IMR-90 (cell line): ENCODE measurements at regions not wholly inside any gene's neighbourhood (a gene's known extent, or its start where the extent isn't known, plus 50 kb on each side); places are given as distances from the start of the nearest gene placed in this dataset.

ENCODE experiments used
- ATAC-seq: fragments of 200-7000 bp; cut with Tn5 transposase; 2 replicates; pipeline ENCODE4 v1.9.1; 2020; ENCODE audit warnings: low read depth, mild to moderate bottlenecking, moderate library complexity
- BruUV-seq: library from RNA; stranded (reverse); fragments of 400-500 nt; replicated peaks from 2 replicates; lab custom pipeline; 2021; lab: Mats Ljungman, UMichigan
- CTCF ChIA-PET: fragments of 300-600 bp; formaldehyde crosslinking; extraction: SDS; loops from one replicate; lab custom pipeline; 2021; ENCODE audit warnings: antibody characterized with exemption; lab: Yijun Ruan, JAX
- POLR2A ChIA-PET: fragments of 300-600 bp; sonication (Branson Sonifier 250); formaldehyde crosslinking; loops from one replicate; lab custom pipeline; 2022; ENCODE audit warnings: antibody characterized with exemption; ENCODE audit not compliant: unreplicated experiment; lab: Charles Lee
- DNase-seq: peaks from one replicate; pipeline ENCODE4 v3.0.0; 2013
- H2AFZ ChIP-seq: replicated peaks from 2 replicates; pipeline ENCODE3; 2013; ENCODE audit warnings: low read length, mild to moderate bottlenecking; ENCODE audit not compliant: poor library complexity
- H2AK5ac ChIP-seq: 2 replicates; pipeline ENCODE4 v1.6.1; 2013; ENCODE audit warnings: low read depth, low read length, inconsistent platforms
- H2AK9ac ChIP-seq: replicated peaks from 2 replicates; pipeline ENCODE3; 2013; ENCODE audit warnings: mild to moderate bottlenecking, low read depth, low read length, moderate library complexity; ENCODE audit not compliant: poor library complexity
- H2BK120ac ChIP-seq: 2 replicates; pipeline ENCODE4 v1.6.1; 2013; ENCODE audit warnings: low read depth, low read length, inconsistent platforms
- H2BK15ac ChIP-seq: 3 replicates; pipeline ENCODE4 v1.6.1; 2013; ENCODE audit warnings: low read depth, low read length, inconsistent platforms
- H2BK20ac ChIP-seq: 2 replicates; pipeline ENCODE4 v1.6.1; 2013; ENCODE audit warnings: low read depth, mild to moderate bottlenecking, inconsistent platforms, low read length, moderate library complexity
- H2BK5ac ChIP-seq: 2 replicates; pipeline ENCODE4 v1.6.1; 2013; ENCODE audit warnings: mild to moderate bottlenecking, low read depth, low read length, inconsistent platforms; ENCODE audit not compliant: poor library complexity, severe bottlenecking
- H3K14ac ChIP-seq: replicated peaks from 2 replicates; pipeline ENCODE4 v1.6.1; 2013; ENCODE audit warnings: low read depth, low read length, inconsistent platforms
- H3K18ac ChIP-seq: 2 replicates; pipeline ENCODE4 v1.6.1; 2013; ENCODE audit warnings: low read depth, low read length, control low read depth
- H3K23ac ChIP-seq: 2 replicates; pipeline ENCODE4 v1.6.1; 2013; ENCODE audit warnings: low read depth, low read length, inconsistent platforms
- H3K27ac ChIP-seq: 2 replicates; pipeline ENCODE4 v1.5.1; 2013; ENCODE audit warnings: mild to moderate bottlenecking, control low read depth, low read length; ENCODE audit not compliant: insufficient read depth
- H3K27me3 ChIP-seq: 2 replicates; pipeline ENCODE4 v1.6.1; 2013; ENCODE audit warnings: low read length; ENCODE audit not compliant: control insufficient read depth, insufficient read depth
- H3K36me3 ChIP-seq: 2 replicates; pipeline ENCODE4 v1.6.1; 2013; ENCODE audit warnings: low read length, mixed read lengths; ENCODE audit not compliant: control insufficient read depth, insufficient read depth
- H3K4ac ChIP-seq: 2 replicates; pipeline ENCODE4 v1.6.1; 2013; ENCODE audit warnings: low read depth, low read length, inconsistent platforms
- H3K4me1 ChIP-seq: 2 replicates; pipeline ENCODE4 v1.6.1; 2013; ENCODE audit warnings: low read length, mixed read lengths; ENCODE audit not compliant: control insufficient read depth, insufficient read depth
- H3K4me2 ChIP-seq: 2 replicates; pipeline ENCODE4 v1.6.1; 2013; ENCODE audit warnings: low read depth, mild to moderate bottlenecking, control low read depth, low read length, moderate library complexity
- H3K4me3 ChIP-seq: 2 replicates; pipeline ENCODE4 v1.5.1; 2013; ENCODE audit warnings: low read depth, mild to moderate bottlenecking, control low read depth, low read length, moderate library complexity; ENCODE audit not compliant: insufficient read depth
- H3K56ac ChIP-seq: 2 replicates; pipeline ENCODE4 v1.6.1; 2013; ENCODE audit warnings: low read length, inconsistent platforms; ENCODE audit not compliant: insufficient read depth; ENCODE audit errors: extremely low read depth
- H3K79me1 ChIP-seq, 2 experiments: 2 replicates each; pipeline ENCODE4 v1.6.1; 2013; ENCODE audit warnings: low read length in 2 of 2, inconsistent platforms in 1 of 2, low read depth in 1 of 2
- H3K9ac ChIP-seq: 2 replicates; pipeline ENCODE4 v1.6.1; 2013; ENCODE audit warnings: low read depth, low read length, control low read depth
- H3K9me1 ChIP-seq: 2 replicates; pipeline ENCODE4 v1.6.1; 2013; ENCODE audit warnings: low read length, inconsistent platforms; ENCODE audit not compliant: insufficient read depth
- H3K9me3 ChIP-seq: 2 replicates; pipeline ENCODE4 v1.6.1; 2013; ENCODE audit warnings: low read length; ENCODE audit not compliant: control insufficient read depth, insufficient read depth
- H4K20me1 ChIP-seq: 2 replicates; pipeline ENCODE4 v1.6.1; 2013; ENCODE audit warnings: low read length, inconsistent platforms; ENCODE audit not compliant: insufficient read depth
- H4K5ac ChIP-seq: 2 replicates; pipeline ENCODE4 v1.6.1; 2013; ENCODE audit warnings: mild to moderate bottlenecking, low read depth, low read length, control low read depth
- H4K8ac ChIP-seq, 2 experiments: 2 replicates each; pipeline ENCODE4 v1.6.1; 2013; ENCODE audit warnings: low read depth in 2 of 2, low read length in 2 of 2, control low read depth in 1 of 2, inconsistent platforms in 1 of 2
- H4K91ac ChIP-seq: 2 replicates; pipeline ENCODE4 v1.6.1; 2013; ENCODE audit warnings: low read depth, low read length, inconsistent platforms; ENCODE audit not compliant: insufficient read depth
- CEBPB ChIP-seq: IDR thresholded peaks from 2 replicates; pipeline ENCODE4 v1.6.1; 2012; ENCODE audit warnings: low read depth, low read length, improper control_type of control experiment
- CHD1 ChIP-seq: IDR thresholded peaks from 2 replicates; pipeline ENCODE4 v1.6.1; 2012; ENCODE audit warnings: low read depth, low read length, improper control_type of control experiment
- ELK1 ChIP-seq: fragments of 150-350 bp; IDR thresholded peaks from 2 replicates; pipeline ENCODE4 v1.6.1; 2016; ENCODE audit warnings: low read depth, mild to moderate bottlenecking, low read length, moderate library complexity, borderline replicate concordance
- FOS ChIP-seq: fragments of 150-350 bp; IDR thresholded peaks from 2 replicates; pipeline ENCODE4 v1.6.1; 2016; ENCODE audit warnings: low read depth, low read length
- MXI1 ChIP-seq: IDR thresholded peaks from 2 replicates; pipeline ENCODE4 v1.6.1; 2012; ENCODE audit warnings: low read depth, mild to moderate bottlenecking, low read length, moderate library complexity, borderline replicate concordance
- POLR2A ChIP-seq: IDR thresholded peaks from 2 replicates; pipeline ENCODE4 v1.6.1; 2012; ENCODE audit warnings: mild to moderate bottlenecking, low read depth, low read length
- WGBS, 2 experiments: methylation state at CpG; one replicate each; pipeline versions ENCODE4 v1.1.5 to v1.1.7; 2013; ENCODE audit warnings: missing lambda C conversion rate in 2 of 2; ENCODE audit not compliant: insufficient read length in 1 of 2; ENCODE audit errors: extremely low coverage in 2 of 2; 5-methylcytosine and 5-hydroxymethylcytosine counted together
- dilution Hi-C: fragments of 300-500 bp; cut with HindIII; formaldehyde crosslinking; loops from one replicate; pipeline ENCODE4 v1.14.3; 2018; ENCODE audit warnings: low sequenced_read_pairs; ENCODE audit not compliant: unreplicated experiment
- in situ Hi-C: fragments of 300-500 bp; cut with MboI; formaldehyde crosslinking; loops from 3 replicates; pipeline ENCODE4 v1.14.3; 2019; ENCODE audit warnings: low sequenced_read_pairs, inconsistent platforms, mixed read lengths
- intact Hi-C: fragments of 100-400 bp; cut with micrococcal nuclease; formaldehyde crosslinking; loops from 2 replicates; pipeline ENCODE4 v1.10.0; 2022
- TF ChIP-seq, protein P1 (sequence below): conservative IDR thresholded peaks from 2 replicates; pipeline ENCODE4 v1.5.1; 2012; ENCODE audit warnings: mild to moderate bottlenecking, low read depth, low read length, improper control_type of control experiment

GRCh38 chr5:31122998-31123951 is 70.2 kb upstream of the CDH6 start:
- in situ Hi-C loops = no loop called here
- ChIA-PET CTCF (interaction anchor here (0.6 to 1.2 kb wide), 2 partner anchors 10 to 147 kb away, joined by 3 to 4 read pairs; no protein-coding TSS in a partner anchor), POLR2A (no interaction called here)
- H3K4me1 ChIP-seq = peaks cover 4% of the 10 kb centered on the region; the same call in 1 of the 2 replicates
- H2AFZ ChIP-seq = no peak overlapping the region
- H3K4me2 ChIP-seq = peak overlapping the region; percentile 78; the same call in 1 of the 2 replicates
- H3K36me3 ChIP-seq = no peaks in the 10 kb centered on the region
- H4K5ac ChIP-seq = peak overlapping the region; percentile 81; the same call in 1 of the 2 replicates
- H4K91ac ChIP-seq = peak overlapping the region; percentile 36; the same call in 1 of the 2 replicates
- no peaks in the 10 kb centered on the region for H3K79me1 ChIP-seq
- peak overlapping the region; percentile 77 for H3K4ac ChIP-seq
- H3K27me3 ChIP-seq = no peaks in the 10 kb centered on the region
- peak overlapping the region; percentile 55 for H2BK120ac ChIP-seq
- H3K9me1 ChIP-seq = no peaks in the 10 kb centered on the region; the same call in 1 of the 2 replicates
- no peak overlapping the region for H3K4me3 ChIP-seq
- H2AK5ac ChIP-seq = 0 out of 2 replicates have a peak overlapping the region, but pooled peaks have one; percentile 43
- H3K14ac ChIP-seq = peak overlapping the region; percentile 69
- DNase-seq (peak; percentile 78), ATAC-seq (peak; percentile 86)
- TF ChIP-seq CHD1 (no peak), MXI1 (no peak), POLR2A (no peak), ELK1 (no peak), CEBPB (peak; percentile 50; the same call in 1 of the 2 replicates), FOS (no peak)
- TF ChIP-seq, protein P1, sequence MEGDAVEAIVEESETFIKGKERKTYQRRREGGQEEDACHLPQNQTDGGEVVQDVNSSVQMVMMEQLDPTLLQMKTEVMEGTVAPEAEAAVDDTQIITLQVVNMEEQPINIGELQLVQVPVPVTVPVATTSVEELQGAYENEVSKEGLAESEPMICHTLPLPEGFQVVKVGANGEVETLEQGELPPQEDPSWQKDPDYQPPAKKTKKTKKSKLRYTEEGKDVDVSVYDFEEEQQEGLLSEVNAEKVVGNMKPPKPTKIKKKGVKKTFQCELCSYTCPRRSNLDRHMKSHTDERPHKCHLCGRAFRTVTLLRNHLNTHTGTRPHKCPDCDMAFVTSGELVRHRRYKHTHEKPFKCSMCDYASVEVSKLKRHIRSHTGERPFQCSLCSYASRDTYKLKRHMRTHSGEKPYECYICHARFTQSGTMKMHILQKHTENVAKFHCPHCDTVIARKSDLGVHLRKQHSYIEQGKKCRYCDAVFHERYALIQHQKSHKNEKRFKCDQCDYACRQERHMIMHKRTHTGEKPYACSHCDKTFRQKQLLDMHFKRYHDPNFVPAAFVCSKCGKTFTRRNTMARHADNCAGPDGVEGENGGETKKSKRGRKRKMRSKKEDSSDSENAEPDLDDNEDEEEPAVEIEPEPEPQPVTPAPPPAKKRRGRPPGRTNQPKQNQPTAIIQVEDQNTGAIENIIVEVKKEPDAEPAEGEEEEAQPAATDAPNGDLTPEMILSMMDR = no peak
- peak overlapping the region; percentile 97 for H2BK5ac ChIP-seq
- no TSS peak for BruUV-seq
- H3K9ac ChIP-seq = no peak overlapping the region
- H3K27ac ChIP-seq = peak overlapping the region; percentile 76; the same call in 1 of the 2 replicates
- H2AK9ac ChIP-seq = no peak overlapping the region
- H4K20me1 ChIP-seq = no peaks in the 10 kb centered on the region
- 57% methylated on average over 1 of the region's 4 CpGs; no CpG with 5 or more reads in 1 of the 2 experiments for WGBS, 2 experiments
- H2BK15ac ChIP-seq = peak overlapping the region; percentile 67; the same call in 2 of the 3 replicates
- H3K18ac ChIP-seq = peak overlapping the region; percentile 59; the same call in 1 of the 2 replicates
- H3K9me3 ChIP-seq = peaks cover 2% of the 10 kb centered on the region; the same call in 1 of the 2 replicates
- H3K23ac ChIP-seq = peak overlapping the region; percentile 60; the same call in 1 of the 2 replicates
- peak overlapping the region; percentile 54 for H3K56ac ChIP-seq
- dilution Hi-C loops = no loop called here
- intact Hi-C loops = no loop called here
- peak overlapping the region; percentile 71 for H2BK20ac ChIP-seq
- H4K8ac ChIP-seq = peak overlapping the region in 1 of 2 experiments; percentile 52; a peak in 2 of 4 replicates
